Colonic mucosa (tissue), 4 donors: ENCODE measurements at regions not wholly inside any gene's neighbourhood (a gene's known extent, or its start where the extent isn't known, plus 50 kb on each side); places are given as distances from the start of the nearest gene placed in this dataset.

ENCODE experiments used
- DNase-seq: peaks from one replicate; pipeline ENCODE4 v3.0.0-alpha.2; 2020
- H3K27ac ChIP-seq: fragments of 200-600 bp; one replicate; pipeline ENCODE4 v1.8.0; 2021
- H3K27me3 ChIP-seq: fragments of 200-600 bp; one replicate; pipeline ENCODE4 v1.8.0; 2021
- H3K36me3 ChIP-seq: fragments of 200-600 bp; one replicate; pipeline ENCODE4 v1.8.0; 2021
- H3K4me1 ChIP-seq: fragments of 200-600 bp; one replicate; pipeline ENCODE4 v1.8.0; 2021; ENCODE audit warnings: mild to moderate bottlenecking
- H3K4me3 ChIP-seq: fragments of 200-600 bp; one replicate; pipeline ENCODE4 v1.8.0; 2021
- H3K9ac ChIP-seq, 2 donors: one replicate each; pipeline ENCODE4 v1.7.0; 2013; ENCODE audit warnings: control low read depth in 2 of 2, low read depth in 2 of 2, low read length in 2 of 2
- H3K9me3 ChIP-seq: fragments of 200-600 bp; one replicate; pipeline ENCODE4 v1.8.0; 2021
- intact Hi-C: fragments of 100-400 bp; cut with DNase I; formaldehyde crosslinking; loops from one replicate; pipeline ENCODE4 v1.14.1; 2022
- TF ChIP-seq, protein P1 (sequence below): fragments of 200-600 bp; IDR thresholded peaks from one replicate; pipeline ENCODE4 v1.8.0; 2022; ENCODE audit warnings: antibody characterized with exemption, mild to moderate bottlenecking
- donor health status: healthy.
- donor health status: DM: no; HTN: no; CAD: no.
- donor health status: DM: no; HTN: no; CAD: no.

DNA sequence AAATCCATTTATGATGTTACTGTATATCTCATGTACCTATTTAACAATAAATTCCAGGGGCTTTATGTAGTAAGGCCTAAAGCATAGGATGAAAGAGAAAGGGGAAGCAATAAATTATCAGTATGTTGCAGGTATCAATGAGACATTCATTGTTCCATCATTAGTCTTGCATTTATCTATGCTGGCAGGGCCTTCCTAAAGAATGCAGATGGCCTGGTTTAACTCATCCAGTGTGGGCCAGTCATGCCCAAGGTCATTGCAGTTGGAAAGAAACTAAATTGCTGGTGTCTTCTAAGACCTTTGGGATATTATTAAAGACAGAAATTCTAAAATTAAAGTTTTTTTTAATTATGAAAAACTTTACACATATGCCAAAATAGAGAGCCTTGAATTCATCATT, 98.3 kb downstream of the AVPR1A start:
- Histone ChIP-seq H3K9ac (no peak overlapping the region), H3K36me3 (no peaks in the 10 kb centered on the region), H3K27me3 (no peaks in the 10 kb centered on the region), H3K27ac (no peak overlapping the region), H3K9me3 (no peaks in the 10 kb centered on the region), H3K4me1 (no peaks in the 10 kb centered on the region), H3K4me3 (no peak overlapping the region)
- intact Hi-C loops: no loop called here
- TF ChIP-seq, protein P1, sequence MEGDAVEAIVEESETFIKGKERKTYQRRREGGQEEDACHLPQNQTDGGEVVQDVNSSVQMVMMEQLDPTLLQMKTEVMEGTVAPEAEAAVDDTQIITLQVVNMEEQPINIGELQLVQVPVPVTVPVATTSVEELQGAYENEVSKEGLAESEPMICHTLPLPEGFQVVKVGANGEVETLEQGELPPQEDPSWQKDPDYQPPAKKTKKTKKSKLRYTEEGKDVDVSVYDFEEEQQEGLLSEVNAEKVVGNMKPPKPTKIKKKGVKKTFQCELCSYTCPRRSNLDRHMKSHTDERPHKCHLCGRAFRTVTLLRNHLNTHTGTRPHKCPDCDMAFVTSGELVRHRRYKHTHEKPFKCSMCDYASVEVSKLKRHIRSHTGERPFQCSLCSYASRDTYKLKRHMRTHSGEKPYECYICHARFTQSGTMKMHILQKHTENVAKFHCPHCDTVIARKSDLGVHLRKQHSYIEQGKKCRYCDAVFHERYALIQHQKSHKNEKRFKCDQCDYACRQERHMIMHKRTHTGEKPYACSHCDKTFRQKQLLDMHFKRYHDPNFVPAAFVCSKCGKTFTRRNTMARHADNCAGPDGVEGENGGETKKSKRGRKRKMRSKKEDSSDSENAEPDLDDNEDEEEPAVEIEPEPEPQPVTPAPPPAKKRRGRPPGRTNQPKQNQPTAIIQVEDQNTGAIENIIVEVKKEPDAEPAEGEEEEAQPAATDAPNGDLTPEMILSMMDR: no peak
- no peak for DNase-seq

DNA sequence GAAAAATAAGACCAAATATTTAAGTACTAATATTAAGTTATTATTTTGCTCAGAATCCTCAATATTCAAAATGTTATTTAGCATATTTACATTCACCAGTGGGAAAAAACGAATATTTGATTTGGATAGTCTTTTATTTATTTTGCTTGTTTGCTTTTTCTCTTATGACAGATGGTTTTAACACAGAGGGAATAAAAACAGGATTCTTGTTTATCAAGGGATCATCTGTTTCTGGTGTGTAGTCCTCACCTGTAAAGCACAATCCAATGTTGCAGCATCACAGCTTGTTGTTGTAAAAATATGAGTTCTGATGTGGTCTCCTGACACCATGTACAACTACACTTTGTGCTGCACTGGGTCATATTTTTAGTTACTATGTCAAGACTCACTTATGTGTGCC, 103.9 kb downstream of the AVPR1A start:
- Histone ChIP-seq H3K9me3 (no peaks in the 10 kb centered on the region), H3K9ac (no peak overlapping the region), H3K4me3 (no peak overlapping the region), H3K36me3 (no peaks in the 10 kb centered on the region), H3K27ac (no peak overlapping the region), H3K4me1 (no peaks in the 10 kb centered on the region), H3K27me3 (no peaks in the 10 kb centered on the region)
- TF ChIP-seq, protein P1: no peak
- DNase-seq: no peak
- intact Hi-C loops: no loop called here

DNA sequence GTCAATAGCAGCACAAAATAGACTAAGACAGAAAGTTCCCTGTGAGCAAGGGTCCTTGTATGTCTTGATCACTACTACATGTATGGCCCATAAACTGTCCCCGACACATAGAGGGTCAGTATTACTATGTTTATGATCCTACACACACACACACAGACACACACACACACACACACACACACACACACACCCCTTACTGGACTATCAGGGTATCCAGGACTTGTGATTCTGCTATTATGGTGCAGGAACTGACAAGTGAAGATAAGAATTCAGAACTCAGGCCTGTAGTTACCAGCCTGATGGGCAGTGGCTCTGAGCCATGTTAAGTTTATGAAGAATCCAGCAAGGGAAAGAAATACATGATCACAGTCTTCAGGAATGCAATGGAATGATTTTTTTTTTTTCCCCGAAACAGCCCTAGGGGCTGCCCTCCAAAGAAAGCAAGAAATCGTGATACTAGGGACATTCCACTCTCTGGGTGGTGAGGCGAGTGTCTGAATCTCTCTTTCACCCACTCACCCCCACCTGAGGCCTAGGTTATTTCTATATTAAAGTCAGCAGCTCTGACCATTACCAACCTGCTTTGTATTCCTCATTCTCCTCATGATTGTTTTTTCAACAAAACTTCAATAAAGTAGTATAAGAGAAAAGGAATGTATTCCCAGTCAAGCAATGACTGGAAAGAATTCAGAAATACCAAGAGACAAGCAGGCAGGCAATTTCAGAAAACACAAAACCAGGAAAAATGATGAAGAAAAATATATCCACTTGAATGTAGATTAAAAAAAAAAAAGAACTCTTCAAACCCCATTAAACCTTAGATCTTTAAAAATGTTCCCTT, 105.8 kb downstream of the AVPR1A start:
- intact Hi-C loops: no loop called here
- Histone ChIP-seq H3K36me3 (no peaks in the 10 kb centered on the region), H3K4me1 (no peaks in the 10 kb centered on the region), H3K4me3 (no peak overlapping the region), H3K9ac (no peak overlapping the region), H3K9me3 (no peaks in the 10 kb centered on the region), H3K27me3 (no peaks in the 10 kb centered on the region), H3K27ac (no peak overlapping the region)
- TF ChIP-seq, protein P1: no peak
- no peak for DNase-seq

DNA sequence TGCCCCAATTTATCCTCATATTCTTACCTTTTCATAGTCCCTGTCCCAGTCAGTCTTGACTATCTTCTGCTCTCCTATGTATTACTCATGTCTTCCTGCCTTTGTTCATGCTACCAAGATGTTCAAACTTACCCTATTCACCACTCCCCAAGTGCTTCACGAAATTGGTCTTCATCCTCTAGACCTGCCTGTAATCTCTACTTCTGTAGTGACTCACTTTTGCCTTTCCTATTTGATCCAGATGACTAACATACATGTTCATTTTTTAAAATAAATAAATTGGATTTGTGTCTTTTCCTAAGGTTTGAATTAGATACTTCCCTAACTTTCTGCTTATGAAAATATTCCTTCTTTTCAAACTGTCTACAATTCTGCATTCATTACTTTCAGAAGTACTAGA, 107.7 kb upstream of the PPM1H start:
- Histone ChIP-seq H3K9ac (no peak overlapping the region), H3K36me3 (no peaks in the 10 kb centered on the region), H3K4me1 (no peaks in the 10 kb centered on the region), H3K27me3 (no peaks in the 10 kb centered on the region), H3K9me3 (no peaks in the 10 kb centered on the region), H3K27ac (no peak overlapping the region), H3K4me3 (no peak overlapping the region)
- DNase-seq: no peak
- intact Hi-C loops: no loop called here
- TF ChIP-seq, protein P1: no peak

DNA sequence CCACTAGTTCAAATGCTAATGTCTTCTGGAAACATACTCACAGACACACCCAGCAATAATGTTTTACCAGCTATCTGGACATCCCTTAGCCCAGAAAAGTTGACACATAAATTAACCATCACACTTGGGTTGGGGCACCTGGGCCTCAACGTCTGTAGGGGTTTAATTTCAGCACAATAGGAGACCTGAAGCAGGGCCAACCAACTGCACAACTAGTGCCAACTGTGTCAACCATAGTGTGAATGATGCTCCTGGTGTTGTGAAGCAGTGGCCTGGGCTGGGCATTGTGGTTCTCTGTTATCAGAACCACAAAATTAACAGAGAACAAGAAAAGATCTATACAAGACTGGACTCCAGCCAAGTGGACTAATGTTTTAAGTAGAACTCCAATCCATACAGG, 106.7 kb upstream of the PPM1H start:
- TF ChIP-seq, protein P1: no peak
- Histone ChIP-seq H3K4me1 (no peaks in the 10 kb centered on the region), H3K4me3 (no peak overlapping the region), H3K9ac (no peak overlapping the region), H3K27me3 (no peaks in the 10 kb centered on the region), H3K27ac (no peak overlapping the region), H3K36me3 (no peaks in the 10 kb centered on the region), H3K9me3 (no peaks in the 10 kb centered on the region)
- DNase-seq: no peak
- intact Hi-C loops: no loop called here
